ENCODE measurements at regions not wholly inside any gene's neighbourhood (a gene's known extent, or its start where the extent isn't known, plus 50 kb on each side); places are given as distances from the start of the nearest gene placed in this dataset.

- TF ChIP-seq POLR2A (IDR thresholded peaks at IDR 0.05; ENCODE audit: low read length) (no peak), GATA1 (IDR thresholded peaks at IDR 0.05; ENCODE audit: low read depth, low read length) (no peak)
Observed at GRCh38 chr1:170377896-170378634, 153.9 kb upstream of the GORAB start.

All from erythroblast (primary cell).